H9 (cell line): ENCODE measurements at regions not wholly inside any gene's neighbourhood (a gene's known extent, or its start where the extent isn't known, plus 50 kb on each side); places are given as distances from the start of the nearest gene placed in this dataset.

ENCODE experiments used
- DNase-seq: peaks from one replicate; pipeline ENCODE4 v3.0.0-alpha.2; 2017
- H2AFZ ChIP-seq: one replicate; pipeline ENCODE4 v1.6.1; 2013; ENCODE audit warnings: mild to moderate bottlenecking, low read length, control low read depth, moderate library complexity
- H2AK5ac ChIP-seq: 2 replicates; pipeline ENCODE4 v1.6.1; 2013; ENCODE audit warnings: low read length, control low read depth, mixed read lengths; ENCODE audit not compliant: insufficient read length
- H2BK120ac ChIP-seq: one replicate; pipeline ENCODE4 v1.6.1; 2013; ENCODE audit warnings: low read depth, mild to moderate bottlenecking, low read length, control low read depth, inconsistent platforms; ENCODE audit not compliant: poor library complexity, severe bottlenecking
- H2BK12ac ChIP-seq: 2 replicates; pipeline ENCODE4 v1.6.1; 2013; ENCODE audit warnings: low read length, control low read depth, mixed read lengths, low read depth; ENCODE audit not compliant: insufficient read length
- H2BK15ac ChIP-seq: 2 replicates; pipeline ENCODE4 v1.6.1; 2013; ENCODE audit warnings: low read depth, low read length, control low read depth
- H2BK20ac ChIP-seq: one replicate; pipeline ENCODE4 v1.6.1; 2013; ENCODE audit warnings: low read depth, mild to moderate bottlenecking, low read length, control low read depth, inconsistent platforms; ENCODE audit not compliant: poor library complexity, severe bottlenecking
- H2BK5ac ChIP-seq: 2 replicates; pipeline ENCODE4 v1.6.1; 2013; ENCODE audit warnings: low read length, control low read depth, mixed read lengths; ENCODE audit not compliant: insufficient read length
- H3K14ac ChIP-seq: 2 replicates; pipeline ENCODE4 v1.6.1; 2013; ENCODE audit warnings: low read length, control low read depth; ENCODE audit not compliant: insufficient read depth
- H3K18ac ChIP-seq: 2 replicates; pipeline ENCODE4 v1.6.1; 2013; ENCODE audit warnings: low read depth, mild to moderate bottlenecking, mixed read lengths, low read length, control low read depth; ENCODE audit not compliant: insufficient read length
- H3K23ac ChIP-seq: 2 replicates; pipeline ENCODE4 v1.6.1; 2013; ENCODE audit warnings: low read length, control low read depth, mixed read lengths, low read depth; ENCODE audit not compliant: insufficient read length
- H3K23me2 ChIP-seq: 2 replicates; pipeline ENCODE4 v1.6.1; 2013; ENCODE audit warnings: low read depth, mild to moderate bottlenecking, mixed read lengths, low read length, control low read depth; ENCODE audit not compliant: insufficient read length, poor library complexity, severe bottlenecking
- H3K27ac ChIP-seq: 2 replicates; pipeline ENCODE4 v1.5.1; 2013; ENCODE audit warnings: low read length, control low read depth, mixed read lengths, low read depth; ENCODE audit not compliant: insufficient read length
- H3K27me3 ChIP-seq: 2 replicates; pipeline ENCODE4 v1.6.1; 2013; ENCODE audit warnings: low read length, control low read depth, inconsistent platforms; ENCODE audit not compliant: insufficient read depth
- H3K4ac ChIP-seq: 2 replicates; pipeline ENCODE4 v1.6.1; 2013; ENCODE audit warnings: low read depth, mild to moderate bottlenecking, control low read depth, inconsistent platforms, low read length, moderate library complexity
- H3K4me1 ChIP-seq: 2 replicates; pipeline ENCODE4 v1.6.1; 2013; ENCODE audit warnings: low read length, control low read depth, inconsistent platforms; ENCODE audit not compliant: insufficient read depth
- H3K4me2 ChIP-seq: 2 replicates; pipeline ENCODE4 v1.6.1; 2013; ENCODE audit warnings: low read length, control low read depth, mixed read lengths; ENCODE audit not compliant: insufficient read length, insufficient read depth
- H3K56ac ChIP-seq: 2 replicates; pipeline ENCODE4 v1.6.1; 2013; ENCODE audit warnings: low read depth, mild to moderate bottlenecking, mixed read lengths, low read length, control low read depth; ENCODE audit not compliant: insufficient read length
- H3K79me1 ChIP-seq: 2 replicates; pipeline ENCODE4 v1.6.1; 2013; ENCODE audit warnings: low read depth, mild to moderate bottlenecking, moderate library complexity, low read length, control low read depth, inconsistent platforms; ENCODE audit not compliant: insufficient read depth, poor library complexity, severe bottlenecking
- H3K79me2 ChIP-seq: 2 replicates; pipeline ENCODE4 v1.6.1; 2013; ENCODE audit warnings: low read length, control low read depth, inconsistent platforms; ENCODE audit not compliant: insufficient read depth
- H3K9ac ChIP-seq: 2 replicates; pipeline ENCODE4 v1.6.1; 2013; ENCODE audit warnings: low read length, control low read depth, mixed read lengths; ENCODE audit not compliant: insufficient read length; ENCODE audit errors: extremely low read depth
- H3K9me3 ChIP-seq: one replicate; pipeline ENCODE4 v1.6.1; 2013; ENCODE audit warnings: low read depth, low read length, inconsistent platforms; ENCODE audit not compliant: control insufficient read depth
- H3T11ph ChIP-seq: one replicate; pipeline ENCODE4 v1.6.1; 2013; ENCODE audit warnings: mild to moderate bottlenecking, low read length, control low read depth, inconsistent platforms
- H4K20me1 ChIP-seq: one replicate; pipeline ENCODE4 v1.6.1; 2013; ENCODE audit not compliant: control insufficient read depth, insufficient read length, insufficient read depth
- H4K5ac ChIP-seq: 2 replicates; pipeline ENCODE4 v1.6.1; 2013; ENCODE audit warnings: low read depth, mild to moderate bottlenecking, mixed read lengths, low read length, control low read depth; ENCODE audit not compliant: insufficient read length
- H4K8ac ChIP-seq: replicated peaks from 2 replicates; pipeline ENCODE4 v1.6.1; 2013; ENCODE audit warnings: low read length, control low read depth, mixed read lengths, low read depth; ENCODE audit not compliant: insufficient read length
- H4K91ac ChIP-seq: 2 replicates; pipeline ENCODE4 v1.6.1; 2013; ENCODE audit warnings: low read depth, mild to moderate bottlenecking, moderate library complexity, mixed read lengths, low read length, control low read depth; ENCODE audit not compliant: insufficient read length
- H3K27ac Mint-ChIP-seq, 3 experiments: 2 replicates in 2 of 3; 3 replicates in 1 of 3; pipeline ENCODE4 v1.8.0; 2020 to 2021; ENCODE audit warnings: mixed read lengths in 3 of 3, mild to moderate bottlenecking in 1 of 3, moderate library complexity in 1 of 3
- H3K27me3 Mint-ChIP-seq: 2 replicates; pipeline ENCODE4 v1.8.0; 2021; ENCODE audit warnings: low read depth, mild to moderate bottlenecking, moderate library complexity, mixed read lengths
- H3K36me3 Mint-ChIP-seq, 3 experiments: 2 replicates in 2 of 3; 3 replicates in 1 of 3; pipeline ENCODE4 v1.8.0; 2020 to 2021; ENCODE audit warnings: low read depth in 3 of 3, mixed read lengths in 3 of 3; ENCODE audit not compliant: insufficient read depth in 1 of 3
- H3K4me1 Mint-ChIP-seq, 2 experiments: 2 replicates each; pipeline ENCODE4 v1.8.0; 2020; ENCODE audit warnings: mixed read lengths in 2 of 2
- H3K4me3 Mint-ChIP-seq, 2 experiments: 2 replicates in 1 of 2; 3 replicates in 1 of 2; pipeline ENCODE4 v1.8.0; 2020 to 2021; ENCODE audit warnings: mild to moderate bottlenecking in 2 of 2, mixed read lengths in 2 of 2, moderate library complexity in 1 of 2
- H3K9me3 Mint-ChIP-seq, 2 experiments: 2 replicates in 1 of 2; 3 replicates in 1 of 2; pipeline ENCODE4 v1.8.0; 2020; ENCODE audit warnings: mild to moderate bottlenecking in 2 of 2, mixed read lengths in 2 of 2, moderate library complexity in 1 of 2
- WGBS: extraction: QIAGEN DNeasy Blood & Tissue Kit; methylation state at CpG from one replicate; pipeline ENCODE4 v1.1.7; 2013; ENCODE audit warnings: missing lambda C conversion rate, low lambda C conversion rate, mixed read lengths; ENCODE audit not compliant: insufficient read length; ENCODE audit errors: extremely low coverage; 5-methylcytosine and 5-hydroxymethylcytosine counted together
- TF ChIP-seq, protein P1 (sequence below): fragments of 200-600 bp; sonication (generic); conservative IDR thresholded peaks from 3 replicates; pipeline ENCODE4 v1.8.0; 2021; ENCODE audit warnings: antibody characterized with exemption, mild to moderate bottlenecking

GRCh38 chr7:153628406-153628805 is 423.8 kb upstream of the DPP6 start:
- Mint-ChIP-seq H3K27me3 (no peaks in the 10 kb centered on the region; the same call in 1 of the 2 replicates), H3K4me1 (no peaks in the 10 kb centered on the region), H3K27ac (no peak overlapping the region), H3K4me3 (no peak overlapping the region), H3K9me3 (peaks cover 81 to 89% of the 10 kb centered on the region in 2 experiments), H3K36me3 (peaks cover 0 to 34% (median 5%) of the 10 kb centered on the region in 3 experiments; a peak in 4 of 7 replicates)
- H3K4ac ChIP-seq: no peak overlapping the region
- H3T11ph ChIP-seq: no peak overlapping the region
- TF ChIP-seq, protein P1, sequence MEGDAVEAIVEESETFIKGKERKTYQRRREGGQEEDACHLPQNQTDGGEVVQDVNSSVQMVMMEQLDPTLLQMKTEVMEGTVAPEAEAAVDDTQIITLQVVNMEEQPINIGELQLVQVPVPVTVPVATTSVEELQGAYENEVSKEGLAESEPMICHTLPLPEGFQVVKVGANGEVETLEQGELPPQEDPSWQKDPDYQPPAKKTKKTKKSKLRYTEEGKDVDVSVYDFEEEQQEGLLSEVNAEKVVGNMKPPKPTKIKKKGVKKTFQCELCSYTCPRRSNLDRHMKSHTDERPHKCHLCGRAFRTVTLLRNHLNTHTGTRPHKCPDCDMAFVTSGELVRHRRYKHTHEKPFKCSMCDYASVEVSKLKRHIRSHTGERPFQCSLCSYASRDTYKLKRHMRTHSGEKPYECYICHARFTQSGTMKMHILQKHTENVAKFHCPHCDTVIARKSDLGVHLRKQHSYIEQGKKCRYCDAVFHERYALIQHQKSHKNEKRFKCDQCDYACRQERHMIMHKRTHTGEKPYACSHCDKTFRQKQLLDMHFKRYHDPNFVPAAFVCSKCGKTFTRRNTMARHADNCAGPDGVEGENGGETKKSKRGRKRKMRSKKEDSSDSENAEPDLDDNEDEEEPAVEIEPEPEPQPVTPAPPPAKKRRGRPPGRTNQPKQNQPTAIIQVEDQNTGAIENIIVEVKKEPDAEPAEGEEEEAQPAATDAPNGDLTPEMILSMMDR: no peak
- no peaks in the 10 kb centered on the region for H4K20me1 ChIP-seq
- H3K27ac ChIP-seq: no peak overlapping the region
- H3K27me3 ChIP-seq: no peaks in the 10 kb centered on the region
- H2BK12ac ChIP-seq: no peak overlapping the region
- H4K5ac ChIP-seq: no peak overlapping the region
- no peak overlapping the region for H3K4me2 ChIP-seq
- H3K23ac ChIP-seq: no peak overlapping the region
- no peaks in the 10 kb centered on the region for H3K79me1 ChIP-seq
- H3K9me3 ChIP-seq: no peaks in the 10 kb centered on the region
- no peak overlapping the region for H3K56ac ChIP-seq
- no peak overlapping the region for H4K8ac ChIP-seq
- no peak overlapping the region for H2BK20ac ChIP-seq
- H2AFZ ChIP-seq: no peak overlapping the region
- no CpG with 5 or more reads among the region's 6 CpGs for WGBS
- no peak overlapping the region for H3K14ac ChIP-seq
- H3K9ac ChIP-seq: no peak overlapping the region
- no peak overlapping the region for H4K91ac ChIP-seq
- H3K23me2 ChIP-seq: no peaks in the 10 kb centered on the region
- no peaks in the 10 kb centered on the region for H3K4me1 ChIP-seq
- no peak overlapping the region for H2BK15ac ChIP-seq
- no peak for DNase-seq
- no peak overlapping the region for H2BK120ac ChIP-seq
- no peak overlapping the region for H2BK5ac ChIP-seq
- H2AK5ac ChIP-seq: no peak overlapping the region
- no peak overlapping the region for H3K18ac ChIP-seq
- H3K79me2 ChIP-seq: no peaks in the 10 kb centered on the region
